NCI-H1048 (cell line): ENCODE measurements at regions not wholly inside any gene's neighbourhood (a gene's known extent, or its start where the extent isn't known, plus 50 kb on each side); places are given as distances from the start of the nearest gene placed in this dataset.
"Not testable (repeated sequence)": the region's sequence is repeated elsewhere in the genome, so short reads cannot be mapped to it uniquely, and the experiment has no call there.

Experiments used
- DNase-seq: peaks from one replicate; lab custom pipeline; 2025; lab: John Stamatoyannopoulos, UW

DNA sequence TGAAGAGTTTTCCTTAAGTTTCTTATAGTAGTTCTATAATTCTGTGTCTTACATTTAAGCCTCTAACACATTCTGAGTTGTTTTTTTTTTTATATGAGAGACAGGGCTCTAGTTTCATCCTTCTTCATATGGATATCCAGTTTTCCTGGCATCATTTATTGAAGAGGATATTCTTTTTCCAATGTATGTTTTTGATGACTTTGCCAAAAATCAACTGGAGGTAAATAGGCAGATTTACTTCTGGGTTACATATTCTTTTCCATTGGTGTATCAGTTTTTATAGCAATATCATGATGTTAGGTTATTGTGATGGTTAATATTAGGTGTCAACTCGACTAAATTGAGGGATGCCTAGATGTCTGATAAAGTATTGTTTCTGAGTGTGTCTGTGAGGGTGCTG lies 650.7 kb upstream of the GRID2 start:
- no peak for DNase-seq

DNA sequence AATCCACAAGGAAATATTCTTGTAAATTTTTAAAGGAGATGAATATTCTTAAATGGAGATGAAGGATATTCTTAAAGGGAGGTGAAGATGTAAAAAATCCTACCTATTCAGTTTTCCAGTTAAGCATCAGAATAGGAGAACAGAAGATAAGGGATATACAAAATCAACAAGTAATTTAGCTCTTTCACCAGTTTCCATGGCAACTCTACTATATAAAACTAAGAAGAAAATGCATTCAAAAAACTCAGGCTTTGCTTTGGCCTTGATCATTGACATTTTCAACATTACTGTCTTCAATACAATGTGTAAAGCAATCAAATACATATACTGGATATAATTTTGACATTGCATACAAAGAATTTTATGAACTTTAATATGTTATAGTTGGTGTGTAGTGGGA lies 622.7 kb upstream of the GRID2 start:
- DNase-seq: no peak

GRCh38 chr4:91681544-91681943 lies 622.2 kb upstream of the GRID2 start:
- no peak for DNase-seq

GRCh38 chr4:91684955-91685354 lies 618.8 kb upstream of the GRID2 start:
- no peak for DNase-seq

- no peak for DNase-seq
Observed at GRCh38 chr4:91688413-91688812, 615.4 kb upstream of the GRID2 start.

- DNase-seq: not testable (repeated sequence)
Observed at GRCh38 chr4:91699691-91700090, 604.1 kb upstream of the GRID2 start.

DNA sequence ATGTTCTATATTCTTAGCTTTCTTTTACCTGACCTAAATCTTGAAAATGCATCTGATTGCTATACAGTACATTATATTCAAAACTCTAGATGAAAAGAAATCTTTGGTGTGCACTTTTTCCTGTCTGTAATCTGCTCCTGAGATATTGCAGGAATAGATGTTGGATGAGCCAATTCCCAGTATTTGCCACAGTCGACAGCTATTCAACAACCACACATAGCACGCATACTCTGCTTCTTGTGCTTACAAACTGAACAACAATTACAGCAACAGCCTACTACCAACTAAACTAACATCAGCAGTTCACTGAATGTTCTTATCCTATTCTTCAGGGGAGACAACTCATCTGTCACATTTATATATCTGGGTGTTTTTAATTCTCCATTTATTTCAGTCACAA lies 573.9 kb upstream of the GRID2 start:
- no peak for DNase-seq

- no peak for DNase-seq
Observed at GRCh38 chr4:91734682-91735081, 569.1 kb upstream of the GRID2 start.

DNA sequence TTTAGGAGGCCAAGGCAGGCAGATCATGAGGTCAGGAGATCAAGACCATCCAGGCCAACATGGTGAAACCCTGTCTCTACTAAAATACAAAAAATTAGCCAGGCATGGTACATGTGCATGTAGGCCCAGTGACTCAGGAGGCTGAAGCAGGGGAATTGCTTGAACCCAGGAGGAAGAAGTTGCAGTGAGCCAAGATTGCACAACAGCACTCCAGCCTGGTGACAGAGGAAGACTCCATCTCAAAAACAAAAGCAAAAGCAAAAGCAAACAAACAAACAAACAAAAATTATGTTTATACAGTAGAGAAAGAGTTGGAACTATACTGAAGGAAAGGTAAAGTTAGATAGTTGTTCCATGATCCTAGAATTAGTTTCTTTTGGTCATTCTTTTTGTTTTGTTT lies 564.9 kb upstream of the GRID2 start:
- not testable (repeated sequence) for DNase-seq

DNA sequence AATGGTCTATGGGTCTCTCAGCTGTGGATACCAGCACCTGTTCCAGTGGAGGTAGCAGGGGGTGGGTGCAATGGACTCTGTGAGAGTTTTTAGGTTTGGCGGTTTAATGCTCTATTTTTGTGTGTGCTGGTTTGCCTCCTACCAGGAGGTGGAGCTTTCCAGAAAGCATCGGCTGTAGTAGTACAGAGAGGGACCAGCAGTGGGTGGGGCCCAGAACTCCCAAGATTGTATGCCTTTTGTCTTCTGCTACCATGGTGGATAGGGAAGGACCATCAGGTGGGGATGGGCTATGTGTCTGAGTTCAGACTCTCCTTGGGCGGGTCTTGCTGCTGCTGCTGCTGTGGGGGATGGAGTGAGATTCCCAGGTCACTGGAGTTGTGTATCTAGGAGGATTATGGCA lies 557.2 kb upstream of the GRID2 start:
- DNase-seq: no peak

GRCh38 chr4:91751961-91752360 lies 551.8 kb upstream of the GRID2 start:
- no peak for DNase-seq

DNA sequence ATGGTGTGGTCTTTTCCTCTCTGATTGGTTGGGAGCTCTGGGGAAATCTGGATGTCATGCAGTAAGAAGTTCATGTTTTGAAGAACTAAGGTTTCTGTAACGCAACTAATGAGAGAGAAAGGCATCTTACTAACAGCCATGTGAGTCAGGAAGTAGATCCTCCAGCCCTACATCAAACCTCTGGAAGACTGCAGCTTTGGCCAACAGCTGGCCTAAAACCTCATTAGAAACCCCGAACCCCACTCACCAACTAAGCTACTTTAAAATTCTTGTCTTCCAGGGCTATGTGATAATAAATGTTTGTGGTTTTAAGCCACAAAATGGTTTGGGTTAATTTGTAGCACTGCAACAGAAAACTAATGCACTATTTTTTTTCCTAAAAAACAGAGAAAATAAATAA lies 549.0 kb upstream of the GRID2 start:
- no peak for DNase-seq

DNA sequence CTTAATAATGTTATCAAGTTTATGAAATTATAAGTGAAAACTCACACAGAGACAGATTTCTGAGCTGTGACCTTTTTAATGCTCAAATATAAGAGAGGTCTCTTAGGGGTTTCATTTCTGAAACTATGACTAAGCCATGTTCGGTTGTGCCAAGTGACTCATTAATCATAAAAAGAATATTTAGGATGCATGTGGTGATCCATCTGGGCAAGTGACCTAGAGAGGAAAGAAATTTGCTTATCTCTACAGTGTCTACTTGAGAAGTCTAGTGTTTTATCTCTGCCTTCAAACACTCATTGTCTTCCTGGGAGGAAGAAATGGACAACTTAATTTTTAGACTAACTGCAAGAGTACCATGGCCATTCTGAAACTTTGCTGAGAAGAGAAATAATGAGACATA lies 545.3 kb upstream of the GRID2 start:
- no peak for DNase-seq

GRCh38 chr4:91764085-91764484 lies 539.7 kb upstream of the GRID2 start:
- no peak for DNase-seq

GRCh38 chr4:91769912-91770311 lies 533.9 kb upstream of the GRID2 start:
- DNase-seq: no peak

- not testable (repeated sequence) for DNase-seq
Observed at GRCh38 chr4:91791631-91792030, 512.1 kb upstream of the GRID2 start.

DNA sequence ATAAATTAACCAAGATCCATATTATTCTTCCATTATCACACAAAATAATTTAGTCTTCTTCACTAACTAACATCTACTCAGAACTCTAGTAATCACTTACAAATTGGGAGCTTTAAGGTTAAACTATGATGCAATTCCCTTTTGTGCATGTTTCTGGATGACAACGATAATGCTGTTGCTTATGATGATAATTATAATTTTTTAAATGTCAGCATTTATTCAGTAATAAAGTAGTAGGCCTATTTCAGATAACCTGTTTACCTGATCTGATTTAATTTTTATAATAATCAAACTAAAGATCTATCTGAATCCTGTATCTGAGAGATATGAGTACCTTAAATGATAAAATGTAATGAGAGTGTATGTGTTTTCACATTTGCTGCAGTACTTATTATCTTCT lies 507.8 kb upstream of the GRID2 start:
- no peak for DNase-seq

DNA sequence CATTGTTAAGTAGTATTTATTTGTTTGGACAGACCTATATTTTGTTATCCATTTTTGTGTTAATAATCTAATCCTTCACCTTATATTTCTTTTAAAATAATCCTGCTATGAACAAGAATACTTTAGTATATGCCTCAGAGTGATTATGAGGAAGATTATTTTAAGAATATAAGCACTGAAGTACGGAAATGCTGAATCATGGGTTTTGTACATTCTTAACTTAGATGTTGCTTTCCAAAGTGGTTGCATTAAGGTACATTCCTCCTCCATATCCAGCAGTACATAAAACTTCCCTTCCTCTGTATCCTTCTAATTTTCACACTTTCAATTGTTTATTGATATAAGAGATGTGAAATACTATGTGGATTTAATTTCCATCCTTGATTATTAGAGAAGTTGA lies 491.4 kb upstream of the GRID2 start:
- DNase-seq: no peak

- DNase-seq: no peak
Observed at GRCh38 chr4:91824773-91825172, 479.0 kb upstream of the GRID2 start.

DNA sequence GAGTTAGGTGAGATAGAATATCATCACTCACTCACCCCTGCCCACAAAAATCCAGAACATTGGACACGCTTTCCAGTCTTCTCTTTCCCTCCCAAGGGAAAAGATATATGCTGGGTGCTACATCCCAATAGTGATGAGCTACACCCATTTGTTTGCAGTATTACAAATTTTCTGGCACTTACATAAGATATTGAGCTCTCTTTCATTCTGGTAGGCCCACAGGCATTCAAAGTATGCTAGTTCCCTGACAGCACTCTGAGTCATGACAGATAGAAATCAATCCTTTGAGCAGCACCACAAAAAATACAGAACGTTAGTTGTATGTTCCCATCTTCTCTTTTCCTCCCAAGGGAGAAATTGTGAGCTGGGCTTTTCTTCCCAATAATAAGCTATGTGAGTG lies 477.6 kb upstream of the GRID2 start:
- no peak for DNase-seq

- no peak for DNase-seq
Observed at GRCh38 chr4:91827914-91828313, 475.9 kb upstream of the GRID2 start.

DNA sequence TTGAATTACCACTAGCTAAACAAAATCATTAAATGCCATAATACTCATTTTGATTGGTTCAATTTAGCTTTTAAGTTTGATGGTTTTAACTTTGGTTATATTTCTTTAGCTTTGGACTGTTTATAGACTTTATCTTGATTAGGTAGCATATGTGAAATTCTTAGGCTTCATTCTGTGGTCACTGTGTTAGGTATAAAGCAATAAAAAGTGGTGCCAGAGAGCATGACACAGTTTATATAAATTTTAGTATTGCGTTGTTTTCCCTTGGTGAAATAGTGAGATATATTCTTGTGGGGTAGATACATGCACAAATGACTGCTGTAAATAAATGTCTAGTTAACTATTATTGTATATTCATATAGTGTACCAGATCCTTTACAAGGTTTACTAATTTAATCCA lies 474.2 kb upstream of the GRID2 start:
- DNase-seq: no peak

- no peak for DNase-seq
Observed at GRCh38 chr4:91830681-91831395, 472.9 kb upstream of the GRID2 start.

- DNase-seq: no peak
Observed at GRCh38 chr4:91837608-91838029, 466.1 kb upstream of the GRID2 start.
